Calu3 (cell line): ENCODE measurements at regions not wholly inside any gene's neighbourhood (a gene's known extent, or its start where the extent isn't known, plus 50 kb on each side); places are given as distances from the start of the nearest gene placed in this dataset.

ENCODE experiments used
- BruUV-seq: library from RNA; stranded (reverse); fragments of 400-500 nt; replicated peaks from 2 replicates; lab custom pipeline; 2021; lab: Mats Ljungman, UMichigan
- CTCF ChIA-PET: fragments of 300-600 bp; sonication (Branson Sonifier 250); formaldehyde crosslinking; loops from one replicate; lab custom pipeline; 2022; ENCODE audit warnings: antibody characterized with exemption; lab: Charles Lee
- DNase-seq: peaks from one replicate; pipeline ENCODE4 v3.0.0; 2022
- H3K27ac Mint-ChIP-seq: one replicate; pipeline ENCODE4 v1.8.0; 2022; ENCODE audit warnings: mixed read lengths; ENCODE audit not compliant: unreplicated experiment
- H3K27me3 Mint-ChIP-seq: one replicate; pipeline ENCODE4 v1.8.0; 2022; ENCODE audit warnings: mixed read lengths; ENCODE audit not compliant: unreplicated experiment
- H3K36me3 Mint-ChIP-seq: one replicate; pipeline ENCODE4 v1.8.0; 2022; ENCODE audit warnings: mild to moderate bottlenecking, moderate library complexity, mixed read lengths; ENCODE audit not compliant: insufficient read depth, unreplicated experiment
- H3K4me1 Mint-ChIP-seq: one replicate; pipeline ENCODE4 v1.8.0; 2022; ENCODE audit warnings: mild to moderate bottlenecking, low read depth, mixed read lengths; ENCODE audit not compliant: unreplicated experiment
- H3K4me3 Mint-ChIP-seq: one replicate; pipeline ENCODE4 v1.8.0; 2022; ENCODE audit warnings: mild to moderate bottlenecking, low read depth, moderate library complexity, mixed read lengths; ENCODE audit not compliant: unreplicated experiment
- H3K9me3 Mint-ChIP-seq: one replicate; pipeline ENCODE4 v1.8.0; 2022; ENCODE audit warnings: low read depth, mixed read lengths; ENCODE audit not compliant: unreplicated experiment
- intact Hi-C: fragments of 100-400 bp; cut with micrococcal nuclease; formaldehyde crosslinking; loops from one replicate; pipeline ENCODE4 v1.10.0; 2022; ENCODE audit not compliant: unreplicated experiment
- TF ChIP-seq, protein P1 (sequence below): fragments of 200-600 bp; IDR thresholded peaks from one replicate; pipeline ENCODE4 v1.8.0; 2022; ENCODE audit warnings: antibody characterized with exemption; ENCODE audit not compliant: unreplicated experiment

- intact Hi-C loops, result no loop called here
- Mint-ChIP-seq H3K27me3 (peaks cover 61% of the 10 kb centered on the region), H3K27ac (no peak overlapping the region), H3K4me1 (no peaks in the 10 kb centered on the region), H3K9me3 (no peaks in the 10 kb centered on the region), H3K4me3 (no peak overlapping the region), H3K36me3 (no peaks in the 10 kb centered on the region)
- DNase-seq, result no peak
- CTCF ChIA-PET, result interaction anchor here (0.6 to 1.4 kb wide), 2 partner anchors 23 to 242 kb away, joined by 3 read pairs; no protein-coding TSS in a partner anchor
- TF ChIP-seq, protein P1, sequence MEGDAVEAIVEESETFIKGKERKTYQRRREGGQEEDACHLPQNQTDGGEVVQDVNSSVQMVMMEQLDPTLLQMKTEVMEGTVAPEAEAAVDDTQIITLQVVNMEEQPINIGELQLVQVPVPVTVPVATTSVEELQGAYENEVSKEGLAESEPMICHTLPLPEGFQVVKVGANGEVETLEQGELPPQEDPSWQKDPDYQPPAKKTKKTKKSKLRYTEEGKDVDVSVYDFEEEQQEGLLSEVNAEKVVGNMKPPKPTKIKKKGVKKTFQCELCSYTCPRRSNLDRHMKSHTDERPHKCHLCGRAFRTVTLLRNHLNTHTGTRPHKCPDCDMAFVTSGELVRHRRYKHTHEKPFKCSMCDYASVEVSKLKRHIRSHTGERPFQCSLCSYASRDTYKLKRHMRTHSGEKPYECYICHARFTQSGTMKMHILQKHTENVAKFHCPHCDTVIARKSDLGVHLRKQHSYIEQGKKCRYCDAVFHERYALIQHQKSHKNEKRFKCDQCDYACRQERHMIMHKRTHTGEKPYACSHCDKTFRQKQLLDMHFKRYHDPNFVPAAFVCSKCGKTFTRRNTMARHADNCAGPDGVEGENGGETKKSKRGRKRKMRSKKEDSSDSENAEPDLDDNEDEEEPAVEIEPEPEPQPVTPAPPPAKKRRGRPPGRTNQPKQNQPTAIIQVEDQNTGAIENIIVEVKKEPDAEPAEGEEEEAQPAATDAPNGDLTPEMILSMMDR, result no peak
- no TSS peak for BruUV-seq
Observed at GRCh38 chr22:44557064-44557748, 59.2 kb upstream of the RTL6 start.

- CTCF ChIA-PET, result interaction anchor here (0.8 kb wide), 1 partner anchor 12 kb away, joined by 4 read pairs; no protein-coding TSS in a partner anchor
Observed at GRCh38 chr22:44555597-44555996, 57.6 kb upstream of the RTL6 start.

GRCh38 chr22:44555046-44555445, 57.0 kb upstream of the RTL6 start:
- intact Hi-C loops, result no loop called here
- Mint-ChIP-seq H3K36me3 (no peaks in the 10 kb centered on the region), H3K4me1 (no peaks in the 10 kb centered on the region), H3K27ac (no peak overlapping the region), H3K27me3 (peaks cover 66% of the 10 kb centered on the region), H3K4me3 (no peak overlapping the region), H3K9me3 (no peaks in the 10 kb centered on the region)
- no TSS peak for BruUV-seq
- DNase-seq, result no peak
- CTCF ChIA-PET, result no interaction called here
- TF ChIP-seq, protein P1, result no peak

More at GRCh38 chr22:44555597-44555996, 57.6 kb upstream of the RTL6 start:
- intact Hi-C loops, result no loop called here
- TF ChIP-seq, protein P1, result no peak
- H3K9me3 Mint-ChIP-seq, result no peaks in the 10 kb centered on the region
- H3K36me3 Mint-ChIP-seq, result no peaks in the 10 kb centered on the region
- no peak for DNase-seq
- no peaks in the 10 kb centered on the region for H3K4me1 Mint-ChIP-seq
- H3K4me3 Mint-ChIP-seq, result no peak overlapping the region
- peaks cover 66% of the 10 kb centered on the region for H3K27me3 Mint-ChIP-seq
- no TSS peak for BruUV-seq
- no peak overlapping the region for H3K27ac Mint-ChIP-seq

GRCh38 chr22:44554411-44554810, 56.4 kb upstream of the RTL6 start:
- H3K27me3 Mint-ChIP-seq, result peaks cover 72% of the 10 kb centered on the region
- no peak overlapping the region for H3K4me3 Mint-ChIP-seq
- TF ChIP-seq, protein P1, result no peak
- no peak overlapping the region for H3K27ac Mint-ChIP-seq
- no peaks in the 10 kb centered on the region for H3K9me3 Mint-ChIP-seq
- DNase-seq, result no peak
- intact Hi-C loops, result no loop called here
- BruUV-seq, result no TSS peak
- CTCF ChIA-PET, result no interaction called here
- no peaks in the 10 kb centered on the region for H3K4me1 Mint-ChIP-seq
- no peaks in the 10 kb centered on the region for H3K36me3 Mint-ChIP-seq
